ENCODE measurements at regions not wholly inside any gene's neighbourhood (a gene's known extent, or its start where the extent isn't known, plus 50 kb on each side); places are given as distances from the start of the nearest gene placed in this dataset.

GRCh38 chr5:124417196-124417595 lies 329.2 kb downstream of the ZNF608 start:
- no peak for TF ChIP-seq CTCF (IDR thresholded peaks at IDR 0.05)
- no peak for TF ChIP-seq EZH2 (IDR thresholded peaks at IDR 0.05; ENCODE audit: borderline replicate concordance, insufficient read depth, low read depth, low read length, poor library complexity, severe bottlenecking)
